Ureter (tissue), 1 donor: ENCODE measurements at regions not wholly inside any gene's neighbourhood (a gene's known extent, or its start where the extent isn't known, plus 50 kb on each side); places are given as distances from the start of the nearest gene placed in this dataset.

Experiments used
- DNase-seq: peaks from one replicate; pipeline ENCODE4 v3.0.0-alpha.2; 2020; ENCODE audit warnings: low spot score
- donor health status: DM: yes; HTN: yes; CAD: no.

- DNase-seq, result no peak
Observed at GRCh38 chr13:83215627-83216026, 666.6 kb downstream of the SLITRK1 start.

GRCh38 chr13:83214452-83214851 is 667.8 kb downstream of the SLITRK1 start:
- no peak for DNase-seq

DNA sequence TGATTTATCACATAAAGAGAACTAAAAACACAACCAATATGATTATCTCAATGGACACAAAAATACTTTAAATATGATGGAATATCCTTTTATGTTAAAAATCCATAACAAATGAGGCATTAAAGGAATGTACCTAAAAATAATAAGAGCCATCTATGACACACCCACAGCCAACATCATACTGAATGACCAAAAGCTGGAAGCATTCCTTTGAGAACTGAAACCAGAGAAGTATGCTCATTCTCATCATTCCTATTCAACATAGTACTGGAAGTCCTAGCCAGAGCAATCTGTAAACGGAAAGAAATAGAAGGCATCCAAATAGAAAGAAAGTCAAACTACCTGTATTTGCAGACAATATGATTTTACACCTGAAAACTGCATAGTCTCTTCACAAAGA is 671.0 kb downstream of the SLITRK1 start:
- no peak for DNase-seq

- no peak for DNase-seq
Observed at GRCh38 chr13:83204886-83205285, 677.4 kb downstream of the SLITRK1 start.

- DNase-seq, result no peak
Observed at GRCh38 chr13:83201506-83201905, 680.8 kb downstream of the SLITRK1 start.

DNA sequence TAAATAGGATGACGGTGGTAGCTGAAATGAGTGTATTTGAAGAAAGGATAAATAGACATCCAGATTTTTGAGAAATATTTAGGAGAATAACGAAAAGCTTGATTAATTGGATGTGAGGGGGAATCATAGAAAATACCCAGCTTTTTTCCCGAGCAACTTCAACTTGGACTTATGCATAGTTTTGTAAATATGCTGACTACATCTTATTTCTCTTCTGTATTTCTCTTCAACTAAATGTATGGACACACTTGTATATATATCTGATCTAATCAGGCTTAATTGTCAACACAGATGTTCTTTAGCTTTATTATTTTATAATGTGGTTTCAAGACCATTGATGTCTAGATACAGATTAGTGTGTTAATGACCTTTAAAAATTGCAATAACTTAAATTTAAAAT is 685.0 kb downstream of the SLITRK1 start:
- no peak for DNase-seq

GRCh38 chr13:83190020-83190419 is 692.3 kb downstream of the SLITRK1 start:
- no peak for DNase-seq

DNA sequence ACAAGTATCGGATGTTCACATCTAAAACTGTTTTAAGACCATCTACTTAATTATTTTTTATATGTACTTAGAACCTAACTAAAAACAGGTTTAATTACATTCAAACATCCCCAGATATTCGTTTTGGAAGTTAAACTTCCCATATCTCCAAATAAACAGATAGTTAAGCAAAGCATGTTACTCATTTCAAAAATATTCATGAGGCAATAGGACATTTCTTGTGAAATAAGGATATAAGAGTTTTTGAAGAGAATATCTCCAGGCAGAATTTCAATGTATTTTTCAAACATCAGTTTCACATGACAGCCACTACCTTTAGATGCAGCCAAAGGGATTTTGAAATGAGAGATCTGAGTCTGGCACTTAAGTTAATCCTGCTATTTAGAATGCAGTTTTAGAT is 697.5 kb downstream of the SLITRK1 start:
- DNase-seq, result no peak

DNA sequence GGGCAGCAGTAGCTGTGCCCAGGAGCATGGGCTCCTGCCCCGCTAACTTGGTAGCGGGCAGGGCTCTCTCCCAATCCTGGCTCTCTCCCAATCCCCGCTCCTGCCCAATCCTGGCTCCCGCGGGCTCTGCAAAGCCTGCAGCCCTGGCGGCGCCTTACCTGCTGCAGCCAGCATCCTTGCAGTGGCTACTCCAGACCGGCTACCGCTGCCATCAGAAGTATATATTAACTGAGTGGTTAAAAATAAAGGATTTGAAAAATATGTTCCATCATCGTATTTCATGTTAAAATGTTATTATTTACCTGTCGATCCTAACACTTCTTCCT is 698.2 kb downstream of the SLITRK1 start:
- no peak for DNase-seq

DNA sequence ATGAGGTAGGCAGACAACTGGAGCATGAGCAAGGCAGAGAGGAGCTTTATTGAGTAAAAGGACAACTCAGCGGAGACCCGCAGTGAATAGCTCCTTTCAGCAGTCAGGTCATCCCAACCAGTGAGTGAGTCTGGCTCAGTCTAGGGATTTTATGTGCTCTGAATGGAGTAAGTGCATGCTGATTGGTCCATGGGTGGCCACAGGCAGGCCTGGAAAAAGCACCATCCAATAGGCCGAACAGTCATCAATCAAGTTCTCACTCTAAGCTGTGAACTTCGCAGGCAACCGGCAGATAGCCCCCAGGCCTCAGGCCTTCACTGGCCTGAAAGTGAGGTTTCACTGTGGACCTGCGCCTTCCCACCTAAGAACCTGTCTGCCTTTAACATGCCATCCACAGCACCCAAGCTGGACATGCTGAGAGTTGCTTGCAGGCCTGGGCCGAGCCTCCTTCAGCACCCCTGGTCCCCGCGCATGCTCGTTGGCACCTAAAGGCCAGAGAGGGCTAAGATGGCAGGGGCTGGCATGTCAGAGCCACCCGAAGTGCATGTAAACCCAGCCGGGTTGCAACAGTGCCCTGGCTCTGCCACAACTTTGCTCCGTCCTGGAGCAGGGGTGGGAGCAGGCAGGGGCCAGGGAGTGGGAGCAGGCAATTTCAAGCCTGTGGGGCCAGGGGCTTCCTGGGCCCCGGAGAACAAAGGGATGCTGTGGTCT is 698.7 kb downstream of the SLITRK1 start:
- no peak for DNase-seq

DNA sequence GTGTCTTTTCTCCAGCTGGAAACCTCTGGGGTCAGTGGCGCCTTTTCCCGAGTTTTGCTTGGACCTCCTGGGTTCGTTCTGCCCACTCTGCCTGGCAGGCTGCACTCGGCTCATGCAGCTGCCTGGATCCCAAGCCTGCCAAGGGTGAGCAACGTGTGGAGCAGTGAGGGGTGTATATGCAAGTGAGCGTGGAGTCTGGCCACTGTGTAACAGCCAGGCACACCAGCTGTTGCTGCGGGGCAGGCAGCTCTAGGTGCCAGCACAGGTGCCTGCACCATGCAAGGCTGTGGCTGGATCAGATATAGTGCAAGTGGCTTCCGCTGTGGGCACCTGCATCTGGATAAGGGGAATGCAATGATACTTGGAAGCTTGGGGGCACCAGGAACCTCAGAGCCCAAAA is 699.4 kb downstream of the SLITRK1 start:
- no peak for DNase-seq

DNA sequence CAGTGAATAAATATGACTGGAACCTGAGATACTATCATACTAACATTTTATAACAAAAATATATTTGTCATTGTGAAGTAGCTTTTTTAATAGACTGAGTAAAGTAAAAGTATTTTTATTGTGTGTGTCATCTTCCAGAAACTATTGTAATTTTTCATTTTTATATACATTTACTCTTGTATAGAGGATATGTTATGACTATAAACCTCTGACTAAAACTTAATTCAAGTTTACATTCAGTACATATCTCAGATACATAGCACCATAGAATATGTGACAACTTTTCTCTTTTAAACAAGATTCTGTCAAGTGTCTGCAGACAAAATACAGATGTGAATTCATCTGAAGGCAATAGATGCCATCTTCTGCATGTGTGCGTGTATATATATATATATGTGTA is 704.3 kb downstream of the SLITRK1 start:
- DNase-seq, result no peak

GRCh38 chr13:83168590-83168989 is 713.7 kb downstream of the SLITRK1 start:
- no peak for DNase-seq

DNA sequence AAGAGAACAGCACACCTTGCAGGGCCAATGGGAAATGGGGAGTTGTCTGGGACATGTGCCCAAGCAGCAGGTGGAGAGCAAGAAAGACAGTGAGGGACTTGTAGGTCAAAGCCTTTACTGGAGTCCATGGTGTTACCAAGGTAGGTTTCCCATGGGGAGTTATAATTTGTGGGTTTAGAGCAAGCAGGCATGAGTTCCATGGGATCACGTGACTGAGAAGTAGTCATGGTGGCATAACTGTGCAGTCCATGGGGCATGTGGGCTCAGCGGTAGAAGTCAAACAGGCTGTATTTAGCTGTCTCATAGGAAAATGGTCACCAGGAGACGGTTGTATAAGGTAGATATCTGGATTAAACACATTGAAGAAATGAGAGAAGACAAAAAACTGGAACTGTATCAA is 715.1 kb downstream of the SLITRK1 start:
- DNase-seq, result no peak

- no peak for DNase-seq
Observed at GRCh38 chr13:83166550-83166949, 715.7 kb downstream of the SLITRK1 start.

DNA sequence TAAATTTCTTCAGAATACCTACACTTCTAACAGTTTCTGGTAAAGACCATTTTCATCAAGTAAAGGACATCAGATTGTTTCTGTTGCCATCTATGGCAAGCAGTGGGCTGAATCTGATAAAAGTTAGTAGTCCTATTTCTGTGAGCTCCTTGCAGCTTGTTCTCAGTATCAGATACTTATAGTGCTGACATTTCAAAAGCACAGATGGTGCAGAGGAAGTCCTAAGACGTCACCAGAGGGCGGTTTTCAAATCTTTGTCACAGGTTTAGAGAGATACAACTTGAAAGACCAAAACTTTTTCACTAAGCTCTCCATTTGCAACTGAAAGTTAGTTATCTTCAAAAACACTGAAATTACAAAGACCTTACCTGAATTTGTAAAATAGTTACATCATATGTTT is 719.8 kb downstream of the SLITRK1 start:
- no peak for DNase-seq

DNA sequence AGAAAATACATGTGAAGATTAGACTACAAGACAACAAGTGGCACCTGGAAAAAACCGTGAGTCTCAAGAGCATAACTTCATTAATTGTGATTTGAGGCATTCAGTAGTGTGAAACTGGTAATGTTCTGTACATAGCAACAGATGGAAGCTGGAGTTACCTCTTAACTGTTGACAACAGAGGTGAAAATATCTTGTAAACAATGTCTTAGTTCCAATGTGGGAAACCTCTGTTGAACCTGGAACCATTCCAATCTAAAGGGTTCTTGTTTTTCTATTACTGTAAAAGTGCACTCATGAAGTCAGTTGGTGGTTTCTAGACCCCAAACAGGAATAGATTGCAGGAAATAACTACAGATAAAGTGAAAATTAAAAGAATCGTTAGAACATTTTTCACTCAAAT is 728.4 kb downstream of the SLITRK1 start:
- no peak for DNase-seq

GRCh38 chr13:83151308-83151660 is 731.0 kb downstream of the SLITRK1 start:
- DNase-seq, result no peak

DNA sequence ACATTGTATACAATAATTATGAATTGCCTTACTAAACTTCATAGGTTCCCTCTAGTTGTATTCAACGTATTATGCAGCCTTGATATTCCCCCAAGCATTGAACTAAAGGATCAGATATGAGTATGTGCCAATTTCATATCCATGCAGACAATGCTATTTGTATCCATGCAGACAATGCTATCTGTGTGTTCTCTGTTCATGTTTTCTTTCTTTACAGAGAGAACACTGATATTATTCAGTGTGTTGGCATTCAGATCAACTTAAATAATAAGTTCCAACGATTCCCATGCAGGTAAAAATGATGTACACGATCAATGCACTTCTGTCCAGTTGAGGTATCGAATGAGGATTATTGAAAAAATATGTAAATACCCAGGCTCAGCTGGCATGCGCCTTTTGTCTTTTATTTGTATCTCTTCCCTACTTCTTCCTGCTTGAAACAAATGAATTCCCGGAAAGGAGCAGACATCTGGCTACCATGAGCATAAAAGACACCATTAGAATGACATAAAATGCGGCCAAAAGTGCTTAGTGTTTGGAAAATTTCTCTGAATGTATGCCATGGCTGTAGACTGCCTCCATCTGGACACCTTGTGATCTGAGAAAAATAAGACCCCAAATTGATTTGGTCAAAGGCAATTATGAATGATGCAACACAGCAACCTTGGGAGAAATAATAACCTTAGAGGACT is 731.5 kb downstream of the SLITRK1 start:
- no peak for DNase-seq

DNA sequence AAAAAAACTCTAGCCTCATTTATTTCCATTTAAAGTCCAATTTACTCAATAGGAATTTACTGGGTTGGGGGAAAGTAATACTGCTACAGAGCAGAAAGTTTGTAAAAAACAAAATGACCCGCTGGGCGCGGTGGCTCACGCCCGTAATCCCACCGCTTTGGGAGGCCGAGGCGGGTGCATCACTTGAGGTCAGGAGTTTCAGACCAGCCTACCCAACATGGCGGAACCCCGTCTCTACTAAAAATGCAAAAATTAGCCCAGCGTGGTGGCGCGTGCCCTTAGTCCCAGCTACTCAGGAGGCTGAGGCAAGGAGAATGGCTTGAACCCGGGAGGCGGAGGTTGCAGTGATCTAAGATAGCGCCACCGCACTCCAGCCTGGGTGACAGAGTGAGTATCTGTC is 745.6 kb downstream of the SLITRK1 start:
- DNase-seq, result no peak

GRCh38 chr13:83125791-83126190 is 756.5 kb downstream of the SLITRK1 start:
- DNase-seq, result no peak

DNA sequence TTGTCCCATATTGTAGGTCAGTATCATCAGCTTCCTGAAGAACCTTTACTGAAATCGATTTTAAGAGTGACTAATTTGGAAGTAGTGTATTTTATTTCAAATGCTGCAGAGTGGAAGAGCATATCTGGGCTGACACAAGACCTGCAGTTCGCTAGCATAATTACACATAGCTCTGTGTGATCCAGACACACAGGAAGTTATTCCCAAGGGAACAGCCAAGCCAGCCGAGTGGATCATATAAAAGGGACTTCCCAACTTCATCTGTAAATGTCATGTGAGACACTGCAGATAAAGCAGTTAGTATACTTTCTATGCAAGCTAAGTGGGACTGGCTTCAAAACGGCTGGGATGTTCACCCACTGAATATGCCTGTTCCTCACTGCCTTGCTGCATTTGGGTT is 760.4 kb downstream of the SLITRK1 start:
- DNase-seq, result no peak

DNA sequence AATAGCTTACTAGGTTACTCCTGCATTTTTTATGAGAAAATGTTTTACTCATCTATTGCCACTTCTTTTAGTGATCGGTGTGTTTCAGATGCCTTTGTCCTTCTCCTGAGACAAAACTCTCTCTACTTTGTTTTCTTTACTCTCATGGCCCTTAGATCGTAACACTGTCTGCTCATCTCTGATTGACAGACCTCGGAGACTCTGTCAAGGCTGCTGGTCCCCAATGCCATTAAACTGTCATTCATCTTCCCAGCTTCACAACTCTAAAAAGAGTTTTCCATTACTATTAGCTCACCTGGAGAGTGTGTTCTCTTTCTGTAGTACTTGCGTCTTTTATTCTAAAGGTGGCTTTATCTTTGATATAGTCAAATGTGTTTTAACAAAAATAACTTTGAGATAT is 765.2 kb downstream of the SLITRK1 start:
- DNase-seq, result no peak
